ENCODE measurements at regions not wholly inside any gene's neighbourhood (a gene's known extent, or its start where the extent isn't known, plus 50 kb on each side); places are given as distances from the start of the nearest gene placed in this dataset.

DNA sequence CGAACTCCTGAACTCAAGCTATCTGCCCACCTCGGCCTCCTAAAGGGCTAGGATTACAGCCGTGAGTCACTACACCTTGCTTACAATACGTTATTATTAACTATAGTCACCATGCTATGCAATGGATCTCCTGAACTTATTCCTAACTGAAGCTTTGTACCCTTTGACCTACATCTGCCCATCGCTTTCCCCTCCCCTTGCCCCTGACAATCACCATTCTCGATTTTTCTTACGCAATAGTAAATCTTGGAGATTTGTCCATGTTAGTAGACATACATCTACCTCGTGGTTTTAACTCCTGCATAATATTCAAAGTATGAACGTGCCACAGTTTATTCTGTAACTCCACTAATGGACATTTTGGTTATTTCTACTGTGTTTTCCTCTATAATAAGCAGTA lies 120.6 kb downstream of the NPIPB5 start:
- intact Hi-C loops (cut with DNase I), result no loop called here
- Histone ChIP-seq H3K4me1 (replicated peaks in 1 of 2) (no peaks in the 10 kb centered on the region), H3K9me3 (replicated peaks in 1 of 3) (no peaks in the 10 kb centered on the region), H3K27ac (no peak overlapping the region), H3K27me3 (no peaks in the 10 kb centered on the region), H3K4me3 (no peak overlapping the region), H3K36me3 (replicated peaks in 1 of 2) (no peaks in the 10 kb centered on the region)
- no peak for TF ChIP-seq CTCF (IDR thresholded peaks at IDR 0.05)
- no peak for TF ChIP-seq POLR2A (IDR thresholded peaks at IDR 0.05)
- no peak for DNase-seq
- WGBS, 4 donors, result 78 to 81% (median 80%) methylated on average over 9 of the region's 9 CpGs

DNA sequence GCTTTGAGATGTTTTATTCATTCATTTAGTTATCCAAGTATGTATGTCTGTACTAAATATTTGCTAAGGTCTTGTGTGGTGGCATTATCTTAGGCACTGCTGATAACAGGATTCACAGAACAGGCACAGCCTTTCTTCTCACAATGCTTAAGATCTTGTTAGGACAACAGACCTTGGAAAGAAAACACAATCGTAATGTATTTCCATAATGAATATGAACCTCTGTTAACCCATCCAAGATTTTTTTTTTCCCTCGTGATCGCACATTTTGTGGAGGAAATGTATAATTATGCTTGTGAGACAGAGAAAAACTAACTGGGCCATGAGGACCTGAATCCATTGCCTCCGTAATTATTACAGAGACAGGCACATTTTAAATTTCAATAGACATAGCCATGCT lies 121.9 kb downstream of the NPIPB5 start:
- TF ChIP-seq POLR2A (IDR thresholded peaks at IDR 0.05), result no peak
- TF ChIP-seq CTCF (IDR thresholded peaks at IDR 0.05), result no peak
- Histone ChIP-seq H3K27me3 (no peaks in the 10 kb centered on the region), H3K27ac (no peak overlapping the region), H3K4me1 (replicated peaks in 1 of 2) (no peaks in the 10 kb centered on the region), H3K4me3 (no peak overlapping the region), H3K9me3 (replicated peaks in 1 of 3) (no peaks in the 10 kb centered on the region), H3K36me3 (replicated peaks in 1 of 2) (no peaks in the 10 kb centered on the region)
- no peak for DNase-seq
- WGBS, 4 donors, result 77 to 80% (median 78%) methylated on average over 4 of the region's 4 CpGs
- intact Hi-C loops (cut with DNase I), result no loop called here

DNA sequence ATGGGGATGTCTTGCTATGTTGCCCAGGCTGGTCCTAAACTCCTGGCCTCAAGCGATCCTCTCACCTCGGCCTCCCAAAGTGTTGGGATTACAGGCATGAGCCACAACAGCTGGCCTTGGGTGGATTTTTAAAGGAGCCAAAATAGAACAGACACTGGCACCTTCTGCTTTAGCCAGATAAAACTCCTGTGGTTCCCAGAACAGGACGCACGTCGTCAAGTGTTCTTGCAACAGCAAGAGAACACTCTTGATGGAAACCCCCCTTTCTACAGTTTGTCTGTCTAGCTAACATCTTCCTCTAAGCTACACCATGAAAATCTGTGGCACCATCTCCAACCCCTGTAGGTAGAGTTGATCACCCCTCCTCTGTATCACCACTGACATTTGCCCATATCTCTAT lies 122.6 kb downstream of the NPIPB5 start:
- no peaks in the 10 kb centered on the region for H3K36me3 ChIP-seq (replicated peaks in 1 of 2)
- no peaks in the 10 kb centered on the region for H3K4me1 ChIP-seq (replicated peaks in 1 of 2)
- no peak for DNase-seq
- H3K9me3 ChIP-seq (replicated peaks in 1 of 3), result no peaks in the 10 kb centered on the region
- WGBS, 4 donors, result 85 to 92% (median 87%) methylated on average over 5 of the region's 5 CpGs
- no peak for TF ChIP-seq CTCF (IDR thresholded peaks at IDR 0.05)
- TF ChIP-seq POLR2A (IDR thresholded peaks at IDR 0.05), result no peak
- intact Hi-C loops (cut with DNase I), result no loop called here
- no peaks in the 10 kb centered on the region for H3K27me3 ChIP-seq
- no peak overlapping the region for H3K27ac ChIP-seq
- H3K4me3 ChIP-seq, result no peak overlapping the region

DNA sequence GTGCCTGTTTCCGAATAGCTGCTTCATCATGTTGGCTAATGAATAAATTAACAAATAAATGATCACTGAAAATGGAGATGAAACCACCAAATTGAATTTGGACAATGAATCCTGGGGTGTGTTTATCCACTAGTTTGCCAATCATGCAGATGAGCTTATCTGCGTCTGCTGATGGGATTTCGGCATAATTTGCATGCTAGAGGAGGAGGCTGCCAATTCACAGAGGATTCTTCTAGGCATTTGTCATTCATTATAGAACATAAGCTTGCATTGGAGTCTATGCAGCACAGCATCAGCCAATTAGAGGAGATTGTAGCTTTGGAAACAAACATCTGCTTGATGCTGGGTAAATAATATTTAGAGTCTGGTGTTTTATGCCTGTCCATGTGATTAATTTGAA lies 123.1 kb downstream of the NPIPB5 start:
- intact Hi-C loops (cut with DNase I), result no loop called here
- H3K27me3 ChIP-seq, result no peaks in the 10 kb centered on the region
- no peaks in the 10 kb centered on the region for H3K4me1 ChIP-seq (replicated peaks in 1 of 2)
- no peak for TF ChIP-seq CTCF (IDR thresholded peaks at IDR 0.05)
- no peak for TF ChIP-seq POLR2A (IDR thresholded peaks at IDR 0.05)
- DNase-seq, result no peak
- no peak overlapping the region for H3K27ac ChIP-seq
- H3K4me3 ChIP-seq, result no peak overlapping the region
- 49 to 59% (median 55%) methylated on average over 3 of the region's 3 CpGs for WGBS, 4 donors
- H3K36me3 ChIP-seq (replicated peaks in 1 of 2), result no peaks in the 10 kb centered on the region
- no peaks in the 10 kb centered on the region for H3K9me3 ChIP-seq (replicated peaks in 1 of 3)
